ENCODE measurements at regions not wholly inside any gene's neighbourhood (a gene's known extent, or its start where the extent isn't known, plus 50 kb on each side); places are given as distances from the start of the nearest gene placed in this dataset.

DNA sequence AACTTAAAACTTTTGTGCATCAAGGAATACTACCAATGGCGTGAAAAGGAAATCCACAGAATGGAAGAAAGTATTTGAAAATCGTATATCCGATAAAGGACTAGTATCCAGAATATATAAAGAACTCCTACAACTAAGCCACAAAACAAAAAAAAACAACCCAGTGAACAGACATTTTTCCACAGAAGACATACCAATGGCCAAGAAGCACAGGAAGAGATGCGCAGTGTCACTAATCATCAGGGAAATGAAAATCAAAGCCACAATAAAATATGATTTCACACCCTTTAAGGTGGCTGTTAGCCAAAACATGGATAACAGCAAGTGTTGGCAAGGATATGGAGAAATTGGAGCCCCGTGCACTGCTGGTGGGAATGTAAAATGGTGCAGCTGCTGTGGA lies 203.3 kb downstream of the SEC14L1 start:
- no peak for TF ChIP-seq ZNF589 (CRISPR knock-in tag; conservative IDR thresholded peaks at IDR 0.05)
- TF ChIP-seq, protein P1, sequence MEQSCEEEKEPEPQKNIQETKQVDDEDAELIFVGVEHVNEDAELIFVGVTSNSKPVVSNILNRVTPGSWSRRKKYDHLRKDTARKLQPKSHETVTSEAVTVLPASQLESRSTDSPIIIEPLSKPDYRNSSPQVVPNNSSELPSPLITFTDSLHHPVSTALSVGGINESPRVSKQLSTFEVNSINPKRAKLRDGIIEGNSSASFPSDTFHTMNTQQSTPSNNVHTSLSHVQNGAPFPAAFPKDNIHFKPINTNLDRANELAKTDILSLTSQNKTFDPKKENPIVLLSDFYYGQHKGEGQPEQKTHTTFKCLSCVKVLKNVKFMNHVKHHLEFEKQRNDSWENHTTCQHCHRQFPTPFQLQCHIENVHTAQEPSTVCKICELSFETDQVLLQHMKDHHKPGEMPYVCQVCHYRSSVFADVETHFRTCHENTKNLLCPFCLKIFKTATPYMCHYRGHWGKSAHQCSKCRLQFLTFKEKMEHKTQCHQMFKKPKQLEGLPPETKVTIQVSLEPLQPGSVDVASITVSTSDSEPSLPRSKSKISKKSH (CRISPR knock-in tag; IDR thresholded peaks at IDR 0.05; ENCODE audit: borderline replicate concordance): no peak
- no peak for TF ChIP-seq MYNN (CRISPR knock-in tag; IDR thresholded peaks at IDR 0.05; ENCODE audit: low read depth)

All from HepG2 (cell line).